Testis (tissue), 2 donors: ENCODE measurements at regions not wholly inside any gene's neighbourhood (a gene's known extent, or its start where the extent isn't known, plus 50 kb on each side); places are given as distances from the start of the nearest gene placed in this dataset.

ENCODE experiments used
- DNase-seq: peaks from one replicate; pipeline ENCODE4 v3.0.0-alpha.2; 2019
- H3K27ac ChIP-seq, 2 donors: fragments of 200-600 bp; sonication (generic); one replicate each; pipeline ENCODE4 v1.5.1; 2019
- H3K27me3 ChIP-seq: fragments of 200-600 bp; sonication (generic); one replicate; pipeline ENCODE4 v1.5.1; 2019
- H3K36me3 ChIP-seq: fragments of 200-600 bp; sonication (generic); one replicate; pipeline ENCODE4 v1.5.1; 2017; ENCODE audit warnings: low read depth; ENCODE audit errors: missing control alignments
- H3K4me1 ChIP-seq: fragments of 200-600 bp; sonication (generic); one replicate; pipeline ENCODE4 v1.5.1; 2019
- H3K4me3 ChIP-seq, 2 donors: fragments of 200-600 bp; sonication (generic); one replicate each; pipeline ENCODE4 v1.5.1; 2017 to 2019
- H3K9me3 ChIP-seq: fragments of 200-600 bp; sonication (generic); one replicate; pipeline ENCODE4 v1.5.1; 2017
- POLR2A ChIP-seq: fragments of 450-650 bp; IDR thresholded peaks from one replicate; pipeline ENCODE4 v1.6.1; 2017; ENCODE audit warnings: antibody characterized with exemption, mild to moderate bottlenecking, moderate library complexity
- WGBS, 2 donors: methylation state at CpG; one replicate each; pipeline ENCODE4 v1.1.5; 2018; 5-methylcytosine and 5-hydroxymethylcytosine counted together
- intact Hi-C: fragments of 100-400 bp; cut with DNase I; formaldehyde crosslinking; loops from one replicate; pipeline ENCODE4 v1.15.1; 2023; ENCODE audit warnings: low total_unique reads
- TF ChIP-seq, protein P1 (sequence below), 3 experiments: fragments of 450-650 bp in 2 of 3; fragments of 200-600 bp in 1 of 3; sonication (generic) in 1 of 3; IDR thresholded peaks; one replicate each; pipeline ENCODE4 v1.5.1; 2016 to 2019; ENCODE audit warnings: antibody characterized with exemption in 3 of 3, mild to moderate bottlenecking in 2 of 3, moderate library complexity in 1 of 3

DNA sequence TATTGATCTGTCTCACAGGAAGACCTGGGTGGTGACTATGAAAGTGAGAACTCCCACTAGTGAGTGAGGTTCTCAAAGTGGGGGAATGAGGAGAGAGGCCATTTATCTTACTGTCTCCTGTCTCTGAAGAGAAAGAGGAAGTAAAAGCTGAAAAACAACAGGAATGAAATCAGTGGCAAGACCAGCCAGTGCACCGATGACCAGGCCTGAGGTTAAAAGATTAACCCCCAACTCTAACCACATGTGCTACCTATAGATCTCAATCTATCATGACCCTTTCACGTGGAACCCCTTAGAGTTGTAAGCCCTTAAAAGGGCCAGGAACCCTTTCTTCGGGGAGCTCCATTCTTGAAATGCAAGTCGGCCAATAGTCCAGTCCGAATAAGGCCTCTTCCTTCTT lies 239.3 kb upstream of the CNTN6 start:
- no peak for DNase-seq
- no peaks in the 10 kb centered on the region for H3K27me3 ChIP-seq
- H3K36me3 ChIP-seq: no peaks in the 10 kb centered on the region
- H3K27ac ChIP-seq: no peak overlapping the region
- H3K9me3 ChIP-seq: no peaks in the 10 kb centered on the region
- no peak overlapping the region for H3K4me3 ChIP-seq
- WGBS, 2 donors: 72 to 79% methylated on average over 5 of the region's 5 CpGs
- intact Hi-C loops: no loop called here
- H3K4me1 ChIP-seq: no peaks in the 10 kb centered on the region
- TF ChIP-seq, protein P1, sequence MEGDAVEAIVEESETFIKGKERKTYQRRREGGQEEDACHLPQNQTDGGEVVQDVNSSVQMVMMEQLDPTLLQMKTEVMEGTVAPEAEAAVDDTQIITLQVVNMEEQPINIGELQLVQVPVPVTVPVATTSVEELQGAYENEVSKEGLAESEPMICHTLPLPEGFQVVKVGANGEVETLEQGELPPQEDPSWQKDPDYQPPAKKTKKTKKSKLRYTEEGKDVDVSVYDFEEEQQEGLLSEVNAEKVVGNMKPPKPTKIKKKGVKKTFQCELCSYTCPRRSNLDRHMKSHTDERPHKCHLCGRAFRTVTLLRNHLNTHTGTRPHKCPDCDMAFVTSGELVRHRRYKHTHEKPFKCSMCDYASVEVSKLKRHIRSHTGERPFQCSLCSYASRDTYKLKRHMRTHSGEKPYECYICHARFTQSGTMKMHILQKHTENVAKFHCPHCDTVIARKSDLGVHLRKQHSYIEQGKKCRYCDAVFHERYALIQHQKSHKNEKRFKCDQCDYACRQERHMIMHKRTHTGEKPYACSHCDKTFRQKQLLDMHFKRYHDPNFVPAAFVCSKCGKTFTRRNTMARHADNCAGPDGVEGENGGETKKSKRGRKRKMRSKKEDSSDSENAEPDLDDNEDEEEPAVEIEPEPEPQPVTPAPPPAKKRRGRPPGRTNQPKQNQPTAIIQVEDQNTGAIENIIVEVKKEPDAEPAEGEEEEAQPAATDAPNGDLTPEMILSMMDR (IDR thresholded peaks at IDR 0.05): no peak
- TF ChIP-seq POLR2A: no peak

DNA sequence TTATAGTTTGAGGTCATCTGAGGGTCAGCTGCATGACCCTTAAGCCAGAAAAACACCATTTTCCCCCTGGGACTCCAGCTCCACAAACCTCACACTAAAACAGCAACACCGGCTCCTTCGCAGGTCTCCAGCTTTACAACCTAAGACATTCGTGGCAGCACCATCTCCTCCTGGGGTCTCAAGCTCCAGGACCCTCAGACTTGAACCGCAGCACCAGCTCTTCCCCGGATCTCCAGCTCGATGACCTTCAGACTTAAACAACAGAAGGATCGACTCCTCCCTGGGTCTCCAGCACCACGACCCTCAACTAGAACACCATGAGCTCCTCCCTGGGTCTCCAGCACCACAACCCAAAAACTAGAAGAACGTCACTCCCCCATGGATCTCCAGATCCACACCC lies 233.7 kb upstream of the CNTN6 start:
- Histone ChIP-seq H3K36me3 (no peaks in the 10 kb centered on the region), H3K9me3 (no peaks in the 10 kb centered on the region), H3K27ac (no peak overlapping the region), H3K4me3 (no peak overlapping the region), H3K27me3 (no peaks in the 10 kb centered on the region), H3K4me1 (no peaks in the 10 kb centered on the region)
- DNase-seq: no peak
- TF ChIP-seq, protein P1 (IDR thresholded peaks at IDR 0.05): no peak
- no peak for TF ChIP-seq POLR2A
- intact Hi-C loops: no loop called here
- 83 to 86% methylated on average over 9 of the region's 9 CpGs for WGBS, 2 donors

DNA sequence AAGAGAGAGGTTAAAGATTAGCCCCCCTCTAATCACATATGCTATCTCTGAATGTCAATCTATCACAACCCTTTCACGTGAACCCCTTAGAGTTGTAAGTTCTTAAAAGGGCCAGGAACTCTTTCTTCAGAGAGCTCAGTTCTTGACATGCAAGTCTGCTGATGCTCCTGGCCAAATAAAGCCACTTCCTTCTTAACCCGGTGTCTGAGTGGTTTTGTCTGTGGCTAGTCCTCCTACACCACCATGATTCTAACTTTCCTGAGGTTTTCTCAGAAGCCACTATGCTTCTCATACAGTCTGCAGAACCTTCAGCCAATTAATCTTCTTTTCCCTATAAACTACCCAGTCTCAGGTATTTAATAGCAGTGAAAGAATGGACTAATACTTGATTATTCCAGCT lies 231.1 kb upstream of the CNTN6 start:
- no peaks in the 10 kb centered on the region for H3K27me3 ChIP-seq
- WGBS, 2 donors: 64 to 76% methylated on average over 2 of the region's 2 CpGs
- no peak for TF ChIP-seq POLR2A
- TF ChIP-seq, protein P1 (IDR thresholded peaks at IDR 0.05): no peak
- no peaks in the 10 kb centered on the region for H3K4me1 ChIP-seq
- DNase-seq: no peak
- H3K27ac ChIP-seq: no peak overlapping the region
- no peaks in the 10 kb centered on the region for H3K9me3 ChIP-seq
- no peaks in the 10 kb centered on the region for H3K36me3 ChIP-seq
- no peak overlapping the region for H3K4me3 ChIP-seq
- intact Hi-C loops: no loop called here

DNA sequence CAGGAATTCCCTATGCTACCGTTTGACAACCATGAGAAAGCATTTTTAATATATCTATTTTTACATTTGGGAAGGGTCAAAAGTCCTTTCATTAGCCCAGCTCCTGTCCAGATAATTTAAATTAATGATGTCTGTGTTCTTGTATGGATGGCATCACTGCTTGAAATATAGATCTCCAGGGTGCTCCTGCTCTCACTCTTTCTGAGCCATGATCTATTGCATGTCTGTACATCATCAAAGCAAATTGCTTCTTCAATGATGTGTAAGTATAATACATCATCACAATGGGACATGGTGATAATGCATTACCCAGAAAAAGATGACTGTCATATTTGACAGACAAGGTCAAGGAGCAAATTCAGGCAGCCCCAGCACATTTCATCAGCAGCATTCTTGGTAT lies 223.6 kb upstream of the CNTN6 start:
- Histone ChIP-seq H3K4me1 (no peaks in the 10 kb centered on the region), H3K9me3 (no peaks in the 10 kb centered on the region), H3K36me3 (no peaks in the 10 kb centered on the region), H3K27ac (no peak overlapping the region), H3K4me3 (no peak overlapping the region), H3K27me3 (no peaks in the 10 kb centered on the region)
- TF ChIP-seq POLR2A: no peak
- TF ChIP-seq, protein P1 (IDR thresholded peaks at IDR 0.05): no peak
- 37 to 48% methylated on average over 1 of the region's 1 CpG for WGBS, 2 donors
- intact Hi-C loops: no loop called here
- no peak for DNase-seq

DNA sequence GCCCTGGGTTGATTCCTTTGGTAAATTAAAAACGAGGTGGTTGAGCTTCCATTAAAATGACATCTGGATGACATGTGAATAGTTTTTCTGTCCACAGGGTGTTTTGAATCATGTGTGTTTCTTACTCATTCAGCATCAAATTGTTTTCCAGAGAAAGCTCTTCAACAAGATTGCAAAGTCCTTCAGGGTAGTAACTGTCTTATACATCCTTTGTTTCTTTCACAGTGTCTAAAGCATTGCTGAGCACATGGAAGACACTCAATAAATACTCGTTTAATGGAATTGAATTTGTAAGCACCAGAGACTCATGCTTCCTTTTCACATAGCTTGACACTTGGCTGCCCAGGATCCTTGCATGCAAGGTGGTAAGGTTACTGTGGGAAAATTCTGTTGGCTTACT lies 223.1 kb upstream of the CNTN6 start:
- 47 to 51% methylated on average over 2 of the region's 2 CpGs for WGBS, 2 donors
- intact Hi-C loops: no loop called here
- TF ChIP-seq POLR2A: no peak
- TF ChIP-seq, protein P1 (IDR thresholded peaks at IDR 0.05): no peak
- no peaks in the 10 kb centered on the region for H3K36me3 ChIP-seq
- no peaks in the 10 kb centered on the region for H3K4me1 ChIP-seq
- H3K27me3 ChIP-seq: no peaks in the 10 kb centered on the region
- no peak overlapping the region for H3K27ac ChIP-seq
- DNase-seq: no peak
- no peaks in the 10 kb centered on the region for H3K9me3 ChIP-seq
- no peak overlapping the region for H3K4me3 ChIP-seq
